GM12873 (cell line): ENCODE measurements at regions not wholly inside any gene's neighbourhood (a gene's known extent, or its start where the extent isn't known, plus 50 kb on each side); places are given as distances from the start of the nearest gene placed in this dataset.

Source experiments
- TF ChIP-seq, protein P1 (sequence below): IDR thresholded peaks from 2 replicates; pipeline ENCODE4 v1.5.1; 2012; ENCODE audit warnings: low read depth, mild to moderate bottlenecking, moderate library complexity, low read length, control low read depth; ENCODE audit not compliant: insufficient read depth; ENCODE audit errors: missing control alignments

DNA sequence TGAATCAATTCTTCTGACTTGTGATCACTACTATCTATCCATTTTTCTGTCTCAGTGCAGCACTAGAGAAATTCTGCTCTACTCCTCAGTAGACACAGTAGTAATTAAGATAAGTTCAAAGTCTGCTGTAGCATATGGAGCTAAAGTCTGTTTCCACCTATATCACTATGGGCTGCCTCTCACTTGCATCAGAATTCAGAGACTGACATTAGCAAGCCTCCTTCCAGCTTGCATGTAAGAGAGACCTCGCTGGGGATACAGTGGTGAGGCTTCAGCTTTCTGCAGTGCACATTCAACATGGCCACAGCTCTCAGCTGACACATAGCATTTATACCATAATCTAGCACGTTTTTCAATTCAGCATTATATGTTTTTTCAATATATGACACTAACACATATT lies 217.0 kb downstream of the PLOD2 start:
- TF ChIP-seq, protein P1, sequence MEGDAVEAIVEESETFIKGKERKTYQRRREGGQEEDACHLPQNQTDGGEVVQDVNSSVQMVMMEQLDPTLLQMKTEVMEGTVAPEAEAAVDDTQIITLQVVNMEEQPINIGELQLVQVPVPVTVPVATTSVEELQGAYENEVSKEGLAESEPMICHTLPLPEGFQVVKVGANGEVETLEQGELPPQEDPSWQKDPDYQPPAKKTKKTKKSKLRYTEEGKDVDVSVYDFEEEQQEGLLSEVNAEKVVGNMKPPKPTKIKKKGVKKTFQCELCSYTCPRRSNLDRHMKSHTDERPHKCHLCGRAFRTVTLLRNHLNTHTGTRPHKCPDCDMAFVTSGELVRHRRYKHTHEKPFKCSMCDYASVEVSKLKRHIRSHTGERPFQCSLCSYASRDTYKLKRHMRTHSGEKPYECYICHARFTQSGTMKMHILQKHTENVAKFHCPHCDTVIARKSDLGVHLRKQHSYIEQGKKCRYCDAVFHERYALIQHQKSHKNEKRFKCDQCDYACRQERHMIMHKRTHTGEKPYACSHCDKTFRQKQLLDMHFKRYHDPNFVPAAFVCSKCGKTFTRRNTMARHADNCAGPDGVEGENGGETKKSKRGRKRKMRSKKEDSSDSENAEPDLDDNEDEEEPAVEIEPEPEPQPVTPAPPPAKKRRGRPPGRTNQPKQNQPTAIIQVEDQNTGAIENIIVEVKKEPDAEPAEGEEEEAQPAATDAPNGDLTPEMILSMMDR = no peak

DNA sequence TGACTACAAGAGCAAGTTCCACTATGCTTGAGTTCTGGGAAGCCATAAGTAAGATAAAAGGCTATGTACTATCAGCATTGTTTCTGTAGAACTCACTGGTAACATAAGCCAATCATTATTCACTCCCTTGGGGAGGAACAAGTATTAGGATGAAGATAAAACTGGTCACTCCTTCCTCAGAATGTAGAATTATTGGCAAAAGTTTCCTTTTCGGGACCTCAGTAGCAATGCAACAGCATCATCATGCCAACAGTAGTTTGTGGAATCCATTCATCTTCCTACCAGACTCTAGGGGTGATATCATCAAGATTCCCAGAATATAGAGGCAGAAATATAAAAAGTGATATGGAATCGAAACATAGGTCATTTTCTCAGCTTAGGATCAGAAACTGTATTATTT lies 209.5 kb downstream of the PLOD2 start:
- TF ChIP-seq, protein P1 = no peak

DNA sequence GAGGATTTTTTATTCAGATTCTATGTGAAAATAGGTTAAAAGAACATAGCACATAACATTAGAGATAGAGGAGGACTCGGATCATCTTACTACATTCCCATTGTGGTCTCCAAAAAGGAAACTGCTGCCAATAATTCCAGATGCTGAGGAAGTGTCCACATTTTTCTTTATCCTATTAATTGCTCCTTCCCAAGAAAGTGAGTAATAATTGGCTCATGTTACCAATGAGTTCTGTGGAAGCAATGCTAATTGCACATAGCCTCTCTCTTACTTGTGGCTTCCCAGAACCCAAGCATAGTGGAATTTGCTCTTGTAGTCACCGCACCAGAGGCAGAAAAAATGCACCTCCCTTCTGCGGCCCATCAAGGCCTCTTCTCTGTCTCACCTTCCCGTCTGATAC lies 208.4 kb downstream of the PLOD2 start:
- TF ChIP-seq, protein P1 = no peak

DNA sequence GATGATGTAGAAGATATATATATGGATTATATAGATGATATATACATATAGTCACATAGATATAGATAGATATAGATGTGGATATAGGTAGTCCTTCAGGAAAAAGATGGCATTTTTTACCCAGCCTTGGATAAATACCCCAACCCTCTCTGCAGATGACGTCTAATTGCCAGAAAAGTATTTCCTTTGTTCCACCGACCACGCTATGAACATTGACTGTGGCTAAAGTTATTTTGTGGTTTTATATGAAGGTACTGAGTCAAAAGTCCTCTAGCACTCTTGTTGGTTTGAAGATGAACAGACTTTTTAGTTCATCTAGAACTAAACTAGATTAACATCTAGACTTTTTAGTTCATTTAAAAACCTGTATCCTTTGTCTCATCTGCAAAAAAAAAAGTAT lies 207.7 kb downstream of the PLOD2 start:
- TF ChIP-seq, protein P1 = no peak

DNA sequence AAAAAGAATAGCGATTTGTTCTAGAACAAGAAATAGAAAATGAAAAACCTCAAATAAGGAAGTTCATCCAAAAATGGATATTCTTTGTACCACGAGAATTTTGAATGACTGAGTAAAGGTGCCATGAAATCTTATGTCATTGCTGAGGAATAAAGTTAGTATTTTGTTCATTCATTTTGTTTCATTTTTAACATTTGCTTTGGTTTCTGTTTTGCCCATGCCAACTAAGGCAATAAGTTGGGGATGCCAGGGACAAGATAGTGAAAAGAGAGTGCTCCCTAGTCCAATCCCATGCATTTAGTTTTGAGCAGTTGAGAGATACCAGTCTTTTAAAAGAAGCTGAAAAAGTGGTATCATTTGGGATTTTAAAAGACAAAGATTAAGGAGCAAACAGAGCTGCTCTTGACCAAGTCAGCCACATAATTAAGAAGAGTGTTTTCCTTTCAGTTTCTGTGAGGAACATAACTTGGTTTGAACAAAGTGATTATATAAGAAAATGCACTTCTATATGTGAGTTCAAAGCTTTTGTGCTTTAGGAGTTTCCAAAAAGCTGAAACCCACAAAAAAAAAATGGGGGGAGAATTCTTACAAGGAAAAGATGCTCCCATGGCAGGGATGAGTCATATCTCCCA lies 201.4 kb downstream of the PLOD2 start:
- TF ChIP-seq, protein P1 = no peak

DNA sequence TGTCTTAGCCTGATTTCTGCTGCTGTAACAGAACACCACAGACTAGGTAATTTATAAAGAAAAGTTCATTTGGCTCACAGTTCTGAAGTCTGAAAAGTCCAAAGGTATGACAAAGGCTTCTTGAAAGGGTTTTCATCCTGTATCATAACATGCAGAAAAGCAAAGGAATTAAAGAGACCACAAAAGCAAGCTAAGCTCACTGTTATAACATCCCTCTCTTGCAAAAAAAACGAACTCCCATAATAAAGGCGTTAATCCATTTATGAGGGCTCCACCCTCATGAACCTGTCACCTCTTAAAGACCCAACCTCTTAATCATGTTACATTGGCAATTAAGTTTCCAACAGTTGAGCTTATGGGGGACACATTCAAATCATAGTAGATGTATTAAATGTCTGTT lies 197.9 kb downstream of the PLOD2 start:
- TF ChIP-seq, protein P1 = no peak

DNA sequence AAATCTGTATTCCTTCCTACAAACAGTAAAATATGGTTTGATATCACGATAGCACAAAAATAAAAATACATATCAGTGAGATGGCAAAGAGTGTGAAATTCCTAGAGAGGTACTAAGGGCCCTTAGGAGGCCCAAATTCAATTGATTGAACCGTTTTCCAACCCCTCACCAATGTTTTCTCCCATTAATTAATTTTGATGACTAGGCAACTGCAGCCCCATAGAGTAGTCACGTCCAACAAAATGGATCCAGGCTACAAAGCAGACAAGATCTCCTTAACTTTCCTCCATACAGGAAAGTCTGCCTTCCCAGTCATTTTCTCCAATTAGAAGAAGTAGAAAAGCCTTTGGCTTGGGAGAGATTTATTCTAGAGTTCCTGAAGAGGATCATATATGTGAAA lies 193.9 kb downstream of the PLOD2 start:
- TF ChIP-seq, protein P1 = no peak
